ENCODE measurements at regions not wholly inside any gene's neighbourhood (a gene's known extent, or its start where the extent isn't known, plus 50 kb on each side); places are given as distances from the start of the nearest gene placed in this dataset.
"Not testable (repeated sequence)": the region's sequence is repeated elsewhere in the genome, so short reads cannot be mapped to it uniquely, and the experiment has no call there.

DNA sequence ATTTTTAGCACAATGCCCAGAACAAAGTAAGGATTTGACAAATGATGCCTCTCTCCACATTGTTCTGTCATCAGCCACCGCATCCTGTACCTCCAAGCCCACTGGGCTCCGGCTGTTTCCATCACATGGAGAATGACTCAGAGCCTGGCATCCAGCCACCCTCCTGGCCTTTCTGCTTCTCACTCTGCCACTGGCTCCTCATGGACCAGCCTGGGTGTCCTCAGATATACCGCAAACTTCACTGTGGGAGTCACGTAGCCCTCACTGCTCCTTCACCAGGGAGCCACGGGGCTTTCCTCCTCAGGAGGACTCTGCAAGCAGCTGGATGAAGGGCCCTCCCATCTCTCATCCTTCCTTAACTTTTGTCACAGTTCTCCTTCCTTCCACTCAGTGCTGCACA, 943.0 kb downstream of the TUBA3C start:
- not testable (repeated sequence) for DNase-seq

DNA sequence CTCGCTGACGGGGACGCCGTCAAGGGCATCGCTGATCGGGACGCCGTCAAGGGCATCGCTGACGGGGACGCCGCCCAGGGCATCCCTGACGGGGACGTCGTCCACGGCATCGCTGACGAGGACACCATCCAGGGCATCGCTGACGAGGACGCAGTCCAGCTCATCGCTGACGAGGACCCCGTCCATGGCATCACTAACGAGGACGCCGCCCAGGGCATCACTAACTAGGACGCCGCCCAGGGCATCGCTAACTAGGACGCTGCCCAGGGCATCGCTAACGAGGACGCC, 945.2 kb downstream of the TUBA3C start:
- DNase-seq: no peak

DNA sequence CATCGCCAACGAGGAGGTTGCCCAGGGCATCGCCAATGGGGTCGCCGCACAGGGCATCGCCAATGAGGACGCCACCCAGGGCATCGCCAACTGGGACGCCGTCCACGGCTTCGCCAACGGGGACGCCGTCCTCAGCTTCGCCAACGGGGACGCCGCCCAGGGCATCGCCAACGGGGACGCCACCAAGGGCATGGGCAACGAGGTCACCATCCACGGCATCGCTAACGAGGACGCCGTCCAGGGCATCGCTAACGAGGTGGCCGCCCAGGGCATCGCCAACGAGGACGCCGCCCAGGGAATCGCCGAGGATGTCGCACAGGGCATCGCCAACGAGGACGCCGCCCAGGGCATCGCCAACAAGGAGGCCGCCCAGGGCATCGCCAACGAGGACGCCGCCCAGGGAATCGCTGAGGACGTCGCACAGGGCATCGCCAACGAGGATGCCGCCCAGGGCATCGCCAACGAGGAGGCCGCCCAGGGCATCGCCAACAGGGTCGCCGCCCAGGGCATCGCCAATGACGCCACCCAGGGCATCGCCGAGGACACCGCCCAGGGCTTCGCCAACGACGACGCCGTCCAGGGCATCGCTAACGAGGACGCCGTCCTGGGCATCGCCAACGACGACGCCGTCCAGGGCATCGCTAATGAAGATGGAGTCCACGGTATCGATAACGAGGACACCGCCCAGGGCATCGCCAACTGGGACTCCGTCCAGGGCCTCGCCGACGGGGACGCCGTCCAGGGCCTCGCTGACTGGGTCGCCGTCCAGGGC, 945.7 kb downstream of the TUBA3C start:
- DNase-seq: no peak

DNA sequence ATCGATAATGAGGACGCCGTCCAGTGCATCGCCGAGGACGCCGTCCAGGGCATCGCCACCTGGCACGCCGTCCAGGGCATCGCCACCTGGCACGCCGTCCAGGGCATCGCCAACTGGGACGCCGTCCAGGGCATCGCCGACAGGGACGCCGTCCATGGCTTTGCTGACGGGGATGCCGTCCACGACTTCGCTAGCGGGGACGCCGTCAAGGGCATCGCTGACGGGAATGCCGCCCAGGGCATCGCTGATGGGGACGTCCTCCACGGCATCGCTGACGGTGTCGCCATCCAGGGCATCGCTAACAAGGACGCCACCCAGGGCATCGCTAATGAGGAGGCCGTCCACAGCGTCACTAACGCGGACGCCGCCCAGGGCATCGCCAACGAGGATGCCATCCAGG, 946.5 kb downstream of the TUBA3C start:
- DNase-seq: no peak

DNA sequence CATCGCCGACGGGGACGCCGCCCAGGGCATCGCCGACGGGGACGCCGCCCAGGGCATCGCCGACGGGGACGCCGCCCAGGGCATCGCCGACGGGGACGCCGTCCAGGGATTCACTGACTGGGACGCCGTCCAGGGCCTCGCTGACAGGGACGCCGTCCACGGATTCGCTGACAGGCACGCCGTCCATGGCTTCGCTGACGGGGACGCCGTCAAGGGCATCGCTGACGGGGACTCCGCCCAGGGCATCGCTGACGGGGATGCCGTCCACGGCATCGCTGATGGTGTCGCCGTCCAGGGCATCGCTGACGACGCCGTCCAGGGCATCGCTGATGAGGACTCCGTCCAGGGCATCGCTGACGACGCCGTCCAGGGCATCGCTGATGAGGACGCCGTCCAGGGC, 947.2 kb downstream of the TUBA3C start:
- DNase-seq: not testable (repeated sequence)

DNA sequence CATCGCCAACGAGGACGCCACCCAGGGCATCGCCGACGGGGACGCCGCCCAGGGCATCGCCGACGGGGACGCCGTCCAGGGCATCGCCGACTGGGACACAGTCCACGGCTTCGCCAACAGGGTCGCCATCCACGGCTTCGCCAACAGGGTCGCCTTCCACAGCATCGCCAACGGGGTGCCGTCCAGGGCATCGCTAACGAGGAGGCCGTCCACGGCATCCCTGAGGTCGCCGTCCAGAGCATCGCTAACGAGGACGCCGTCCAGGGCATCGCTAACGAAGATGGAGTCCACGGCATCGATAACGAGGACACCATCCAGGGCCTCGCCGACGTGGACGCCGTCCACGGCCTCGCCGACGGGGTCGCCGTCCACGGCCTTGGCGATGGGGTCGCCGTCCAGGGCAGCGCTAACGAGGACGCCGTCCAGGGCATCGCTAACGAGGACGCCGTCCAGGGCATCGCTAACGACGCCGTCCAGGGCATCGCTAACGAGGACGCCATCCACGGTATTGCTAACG, 947.8 kb downstream of the TUBA3C start:
- DNase-seq: no peak

DNA sequence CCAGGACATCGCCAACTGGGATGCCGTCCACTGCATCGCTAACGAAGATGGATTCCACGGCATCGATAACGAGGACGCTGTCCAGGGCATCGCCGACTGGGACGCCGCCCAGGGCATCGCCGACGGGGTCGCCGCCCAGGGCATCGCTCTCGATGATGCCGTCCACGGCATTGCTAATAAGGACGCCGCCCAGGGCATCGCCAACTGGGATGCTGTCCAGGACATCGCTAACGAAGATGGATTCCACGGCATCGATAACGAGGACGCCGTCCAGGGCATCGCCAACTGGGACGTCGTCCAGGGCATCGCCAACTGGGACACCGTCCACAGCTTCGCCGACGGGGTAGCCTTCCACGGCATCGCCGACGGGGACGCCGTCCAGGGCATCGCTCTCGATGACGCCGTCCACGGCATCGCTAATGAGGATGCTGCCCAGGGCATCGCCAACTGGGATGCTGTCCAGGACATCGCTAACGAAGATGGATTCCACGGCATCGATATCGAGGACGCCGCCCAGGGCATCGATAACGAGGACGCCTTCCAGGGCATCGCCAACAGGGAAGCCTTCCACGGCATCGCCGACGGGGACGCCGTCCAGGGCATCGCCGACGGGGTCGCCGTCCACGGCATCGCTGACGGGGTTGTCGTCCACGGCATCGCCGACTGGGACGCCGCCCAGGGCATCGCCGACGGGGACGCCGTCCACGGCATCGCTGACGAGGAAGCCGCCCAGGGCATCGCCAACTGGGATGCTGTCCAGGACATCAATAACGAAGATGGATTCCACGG, 948.4 kb downstream of the TUBA3C start:
- DNase-seq: no peak

DNA sequence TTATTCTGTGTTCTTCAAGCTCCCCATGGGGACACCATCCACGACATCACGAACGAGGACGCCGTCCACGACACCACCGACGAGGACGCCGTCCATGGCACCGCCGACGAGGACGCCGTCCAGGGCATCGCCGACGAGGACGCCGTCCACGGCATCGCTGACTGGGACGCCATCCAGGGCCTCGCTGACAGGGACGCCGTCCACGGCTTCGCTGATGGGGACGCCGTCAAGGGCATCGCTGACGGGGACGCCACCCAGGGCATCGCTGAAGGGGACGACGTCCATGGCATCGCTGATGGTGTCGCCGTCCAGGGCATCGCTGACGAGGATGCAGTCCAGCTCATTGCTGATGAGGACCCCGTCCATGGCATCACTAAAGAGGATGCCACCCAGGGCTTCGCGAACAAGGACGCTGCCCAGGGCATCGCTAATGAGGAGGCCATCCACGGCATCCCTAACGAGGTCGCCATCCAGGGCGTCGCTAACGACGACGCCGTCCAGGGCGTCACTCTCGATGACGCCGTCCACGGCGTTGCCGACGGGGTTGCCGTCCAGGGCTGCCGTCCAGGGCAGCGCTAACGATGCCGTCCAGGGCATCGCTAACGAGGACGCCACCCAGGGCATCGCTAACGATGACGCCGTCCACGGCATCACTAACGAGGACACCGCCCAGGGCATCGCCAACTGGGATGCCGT, 949.2 kb downstream of the TUBA3C start:
- DNase-seq: no peak

DNA sequence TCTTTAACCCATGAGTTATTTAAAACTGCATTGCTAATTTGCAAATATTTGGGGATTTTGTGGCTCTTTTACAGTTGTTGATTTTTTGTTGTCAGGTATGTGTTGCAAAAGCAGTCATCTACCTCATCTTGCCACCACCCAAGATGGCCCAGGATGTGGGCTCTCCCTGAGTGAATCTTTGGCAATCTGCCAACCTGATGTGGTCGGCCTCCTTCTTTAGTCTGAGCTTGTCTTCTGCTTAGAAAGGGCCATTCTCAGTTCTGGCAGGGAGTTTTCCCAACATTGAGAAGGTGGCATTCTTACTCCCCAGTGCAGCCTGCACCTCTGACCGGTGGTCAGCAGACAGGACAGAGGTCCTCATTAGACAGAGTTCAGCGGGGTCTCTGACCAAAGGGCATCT, 957.2 kb downstream of the TUBA3C start:
- peak in 1 of 2 experiments; percentile 2 for DNase-seq

DNA sequence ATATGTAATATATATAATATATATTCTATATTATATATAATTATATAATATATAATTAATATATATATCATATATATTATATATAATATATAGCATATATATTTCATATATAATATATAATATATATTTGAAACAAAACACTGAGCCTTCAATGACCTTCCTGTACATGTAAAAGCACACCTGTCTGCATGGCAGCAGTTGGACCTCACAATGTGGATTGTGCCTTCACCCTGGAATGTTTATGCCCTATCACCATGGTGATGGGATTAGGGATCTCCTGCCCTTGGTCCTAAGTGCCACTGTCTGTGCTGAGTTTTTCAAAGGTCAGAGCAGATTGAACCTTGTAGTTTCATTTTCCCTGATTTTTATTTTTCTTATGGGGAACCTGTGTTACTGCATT, 966.9 kb downstream of the TUBA3C start:
- DNase-seq: not testable (repeated sequence)

DNA sequence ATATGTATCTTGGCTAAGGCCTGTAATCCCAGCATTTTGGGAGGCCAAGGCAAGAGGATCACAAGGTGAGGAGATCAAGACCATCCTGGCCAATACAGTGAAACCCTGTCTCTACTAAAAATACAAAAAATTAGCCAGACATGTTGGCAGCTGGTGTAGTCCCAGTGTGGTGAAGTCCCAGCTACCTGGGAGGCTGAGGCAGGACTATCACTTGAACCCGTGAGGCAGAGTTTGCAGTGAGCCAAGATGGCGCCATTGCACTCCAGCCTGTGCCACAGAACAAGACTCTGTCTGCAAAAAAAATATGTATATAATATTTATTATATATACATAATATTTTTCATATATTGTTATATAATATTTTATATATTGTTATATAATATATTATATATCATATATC, 968.1 kb downstream of the TUBA3C start:
- not testable (repeated sequence) for DNase-seq

DNA sequence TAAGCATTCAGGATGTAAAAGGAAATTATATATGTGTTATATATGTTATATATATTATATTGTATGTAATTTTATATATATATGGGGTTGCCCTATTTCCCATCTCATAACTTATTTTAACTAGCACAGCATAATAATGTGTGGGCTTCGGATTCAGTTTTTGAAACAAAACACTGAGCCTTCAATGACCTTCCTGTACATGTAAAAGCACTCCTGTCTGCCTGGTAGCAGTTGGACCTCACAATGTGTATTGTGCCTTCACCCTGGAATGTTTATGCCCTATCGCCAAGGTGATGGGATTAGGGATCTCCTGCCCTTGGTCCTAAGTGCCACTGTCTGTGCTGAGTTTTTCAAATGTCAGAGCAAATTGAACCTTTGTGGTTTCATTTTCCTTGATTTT, 968.8 kb downstream of the TUBA3C start:
- peak; percentile 5 to 11 for DNase-seq

DNA sequence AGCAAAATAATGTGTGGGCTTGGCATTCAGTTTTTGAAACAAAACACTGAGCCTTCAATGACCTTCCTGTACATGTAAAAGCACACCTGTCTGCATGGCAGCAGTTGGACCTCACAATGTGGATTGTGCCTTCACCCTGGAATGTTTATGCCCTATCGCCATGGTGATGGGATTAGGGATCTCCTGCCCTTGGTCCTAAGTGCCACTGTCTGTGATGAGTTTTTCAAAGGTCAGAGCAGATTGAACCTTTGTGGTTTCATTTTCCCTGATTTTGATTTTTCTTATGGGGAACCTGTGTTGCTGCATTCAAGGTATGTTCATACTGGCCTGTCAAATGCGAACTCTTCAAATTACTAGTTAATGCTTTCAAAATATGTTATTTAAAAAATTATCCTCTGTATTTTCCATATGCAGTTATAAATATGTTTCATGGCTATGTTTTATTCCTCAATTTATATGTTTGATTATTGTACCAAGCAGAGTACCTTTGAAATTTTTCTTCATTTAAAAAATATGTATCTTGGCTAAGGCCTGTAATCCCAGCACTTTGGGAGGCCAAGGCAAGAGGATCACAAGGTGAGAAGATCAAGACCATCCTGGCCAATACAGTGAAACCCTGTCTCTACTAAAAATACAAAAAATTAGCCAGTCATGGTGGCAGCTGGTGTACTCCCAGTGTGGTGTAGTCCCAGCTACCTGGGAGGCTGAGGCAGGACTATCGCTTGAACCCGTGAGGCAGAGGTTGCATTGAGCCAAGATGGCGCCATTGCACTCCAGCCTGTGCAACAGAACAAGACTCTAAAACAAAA, 969.7 kb downstream of the TUBA3C start:
- DNase-seq: peak; percentile 1 to 3

DNA sequence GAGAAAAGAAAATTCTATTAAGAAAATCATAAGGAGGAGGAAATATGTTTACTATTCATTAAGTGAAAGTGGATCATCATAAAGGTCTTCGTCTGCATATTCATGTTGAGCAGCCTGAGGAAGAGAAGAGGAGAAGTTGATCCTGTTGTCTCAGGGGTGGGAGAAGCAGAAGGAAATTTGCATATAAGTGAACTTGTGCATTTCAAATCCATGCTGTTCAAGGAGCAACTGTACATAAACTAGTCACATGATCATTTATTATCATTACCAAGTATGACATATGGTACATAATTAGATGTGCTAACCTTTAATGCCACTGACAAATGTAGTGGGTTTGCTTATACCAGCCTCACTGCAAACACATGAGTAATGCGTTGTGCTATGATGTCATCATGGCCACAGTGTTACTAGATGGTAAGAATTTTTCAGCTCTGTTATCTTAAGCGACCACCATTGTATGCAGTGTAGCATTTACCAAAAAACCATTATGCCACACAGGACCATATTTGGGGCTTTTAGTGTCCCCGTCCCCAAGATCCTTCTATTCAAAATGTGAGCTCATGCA, 976.9 kb downstream of the TUBA3C start:
- not testable (repeated sequence) for DNase-seq

DNA sequence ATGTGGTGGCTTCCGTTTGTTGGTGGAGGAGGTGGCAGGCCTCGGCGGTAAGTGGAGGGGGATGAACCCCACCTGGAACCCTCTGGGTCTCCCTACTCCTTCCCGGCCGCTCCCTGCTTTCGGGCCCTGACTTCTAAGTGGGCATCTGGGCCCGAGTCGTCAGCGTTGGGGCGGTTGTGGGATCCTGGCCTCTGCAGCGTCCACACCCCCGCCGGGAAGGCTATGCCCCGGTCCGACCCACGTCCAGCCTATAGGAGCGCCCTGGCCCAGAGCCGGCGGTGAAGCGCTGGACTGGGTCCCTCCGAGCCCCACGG, 986.3 kb downstream of the TUBA3C start:
- not testable (repeated sequence) for DNase-seq

DNA sequence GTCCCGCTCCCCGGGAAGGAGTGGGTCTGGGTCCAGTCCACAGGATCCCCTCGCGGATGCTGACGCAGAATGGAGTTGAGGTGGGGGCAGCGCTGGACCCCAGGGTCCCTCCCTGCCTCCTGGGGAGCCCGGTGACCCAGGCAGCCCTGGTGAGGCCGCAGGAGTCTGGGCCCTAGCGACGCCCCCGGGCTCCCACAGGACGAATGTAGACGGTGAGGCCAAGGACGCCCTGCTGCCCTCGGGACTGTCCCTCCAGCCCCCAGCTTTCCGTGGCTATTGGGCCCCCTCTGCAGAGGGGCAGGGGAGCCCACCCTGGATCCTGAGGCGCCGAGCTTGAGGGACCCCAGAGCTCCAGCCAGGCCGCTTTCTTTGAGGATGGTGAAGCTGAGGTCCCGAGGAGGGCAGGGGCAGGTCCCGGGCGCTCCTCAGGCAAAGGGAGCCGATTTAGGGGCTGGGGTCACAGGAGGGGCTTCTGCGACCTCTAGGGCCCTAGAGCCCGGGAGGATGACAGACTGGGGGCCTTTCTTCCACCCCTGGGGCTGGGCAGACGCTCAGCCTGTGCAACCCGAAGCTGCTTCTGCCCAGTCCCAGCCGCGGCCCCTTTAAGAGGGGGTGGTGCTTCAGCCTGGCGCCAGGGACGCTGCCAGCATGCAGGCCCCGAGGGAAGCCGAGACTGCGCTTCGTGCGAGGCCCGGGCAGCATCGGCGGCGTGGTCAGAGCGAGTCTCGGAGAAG, 986.8 kb downstream of the TUBA3C start:
- not testable (repeated sequence) for DNase-seq

DNA sequence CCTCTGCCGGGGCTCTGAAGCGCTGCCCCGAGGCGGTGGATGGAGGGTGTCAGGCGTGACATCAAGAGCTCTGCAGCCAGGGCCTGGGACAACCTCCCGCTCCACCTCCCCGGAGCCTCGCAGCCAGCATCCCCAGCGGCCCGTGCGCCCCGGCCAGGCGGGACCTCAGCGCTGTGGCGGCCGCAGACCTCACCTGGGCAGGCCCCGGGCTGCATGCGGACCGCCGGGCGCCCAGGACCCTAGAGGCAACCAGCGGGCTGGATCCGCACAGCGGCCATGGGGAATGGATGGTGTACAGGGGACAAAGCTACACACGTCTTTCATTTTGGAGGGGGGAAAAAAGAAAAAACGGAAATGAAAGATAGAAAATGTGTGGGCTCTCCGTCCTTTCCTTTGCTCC, 987.5 kb downstream of the TUBA3C start:
- DNase-seq: not testable (repeated sequence)
